ENCODE measurements at regions not wholly inside any gene's neighbourhood (a gene's known extent, or its start where the extent isn't known, plus 50 kb on each side); places are given as distances from the start of the nearest gene placed in this dataset.

- TF ChIP-seq CTCF (conservative IDR thresholded peaks at IDR 0.05; ENCODE audit: low read depth, low read length) (no peak), RAD21 (IDR thresholded peaks at IDR 0.05; ENCODE audit: low read length) (no peak), POLR2A (IDR thresholded peaks at IDR 0.05; ENCODE audit: low read depth, low read length) (no peak), MAZ (IDR thresholded peaks at IDR 0.05; ENCODE audit: borderline replicate concordance, low read depth, low read length) (no peak), USF2 (IDR thresholded peaks at IDR 0.05; ENCODE audit: low read depth, low read length) (no peak), RFX5 (IDR thresholded peaks at IDR 0.05; ENCODE audit: low read depth, low read length) (no peak), SMC3 (IDR thresholded peaks at IDR 0.05; ENCODE audit: low read depth, low read length) (no peak)
Observed at GRCh38 chr18:75122334-75122958, 86.5 kb downstream of the PTGR3 start.

Measured in IMR-90 (cell line).